ENCODE measurements at regions not wholly inside any gene's neighbourhood (a gene's known extent, or its start where the extent isn't known, plus 50 kb on each side); places are given as distances from the start of the nearest gene placed in this dataset.

DNA sequence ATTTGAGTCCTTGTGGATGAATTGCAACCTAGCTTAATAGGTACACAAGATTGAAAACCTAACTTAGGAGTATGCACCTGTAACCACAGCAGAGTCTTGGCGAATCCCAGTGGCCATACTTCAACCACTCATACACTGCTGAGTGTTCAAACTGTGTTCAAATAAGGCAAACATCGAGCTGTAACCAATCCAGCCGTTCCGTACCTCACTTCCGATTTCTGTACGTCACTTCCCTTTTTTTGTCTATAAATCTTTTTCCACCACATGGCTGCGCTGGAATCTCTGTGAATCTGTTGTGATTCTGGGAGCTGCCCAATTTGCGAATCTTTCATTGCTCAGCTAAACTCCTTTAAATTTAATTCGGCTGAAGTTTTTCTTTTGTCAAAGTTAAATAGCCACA lies 190.6 kb downstream of the MAF start:
- FAIRE-seq (no peak), DNase-seq (ENCODE audit: insufficient read length, low spot score) (no peak)

DNA sequence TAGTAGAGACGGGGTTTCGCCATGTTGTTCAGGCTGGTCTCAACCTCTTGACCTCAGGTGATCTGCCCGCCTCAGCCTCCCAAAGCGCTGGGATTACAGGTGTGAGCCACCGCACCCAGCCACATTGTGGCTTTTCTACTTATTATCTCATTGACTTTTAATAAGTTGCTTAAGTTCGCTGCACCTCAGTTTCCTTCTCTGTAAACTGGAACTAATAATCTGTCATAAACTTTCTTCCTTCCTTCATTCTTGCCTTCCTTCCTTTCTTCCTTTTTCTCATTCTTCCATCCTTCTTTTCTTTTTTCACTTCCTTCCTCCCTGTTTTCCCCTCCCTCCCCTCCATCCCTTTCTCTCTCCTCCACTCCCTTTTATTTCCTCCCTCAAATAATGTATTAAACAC lies 192.2 kb downstream of the MAF start:
- no peak for FAIRE-seq
- DNase-seq (ENCODE audit: insufficient read length, low spot score): no peak

DNA sequence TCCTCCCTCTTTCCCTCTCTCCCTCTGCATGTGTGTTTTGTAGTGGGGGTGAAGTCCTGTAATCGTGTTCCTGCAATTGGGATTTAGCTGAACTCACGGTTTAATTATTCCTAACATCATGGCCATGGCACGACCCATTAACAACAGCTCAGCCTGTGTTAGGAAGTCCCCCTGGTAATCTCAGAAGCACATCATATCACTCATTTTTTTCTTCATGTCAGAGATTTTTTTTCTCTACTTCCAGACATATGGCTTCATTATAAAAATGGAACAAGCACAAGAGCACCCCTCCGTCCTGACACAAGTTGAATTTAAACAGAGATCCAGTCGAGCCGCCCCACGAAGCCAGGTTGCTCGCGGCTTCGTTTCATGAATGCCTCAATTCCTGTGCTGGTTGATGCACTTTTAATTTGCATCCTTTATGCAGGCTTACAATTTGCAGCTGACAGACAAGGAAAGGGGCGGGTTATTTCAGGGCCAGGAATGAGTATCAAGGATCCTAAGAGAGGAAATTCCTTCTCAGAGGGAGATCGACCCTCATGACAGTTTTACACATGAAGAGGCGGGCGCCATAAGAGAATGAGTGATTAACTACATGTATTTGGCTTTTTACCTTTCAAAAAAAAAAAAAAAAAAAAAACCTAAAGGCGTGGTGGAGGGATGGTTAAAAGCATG lies 192.9 kb downstream of the MAF start:
- FAIRE-seq (no peak), DNase-seq (ENCODE audit: insufficient read length, low spot score) (no peak)

DNA sequence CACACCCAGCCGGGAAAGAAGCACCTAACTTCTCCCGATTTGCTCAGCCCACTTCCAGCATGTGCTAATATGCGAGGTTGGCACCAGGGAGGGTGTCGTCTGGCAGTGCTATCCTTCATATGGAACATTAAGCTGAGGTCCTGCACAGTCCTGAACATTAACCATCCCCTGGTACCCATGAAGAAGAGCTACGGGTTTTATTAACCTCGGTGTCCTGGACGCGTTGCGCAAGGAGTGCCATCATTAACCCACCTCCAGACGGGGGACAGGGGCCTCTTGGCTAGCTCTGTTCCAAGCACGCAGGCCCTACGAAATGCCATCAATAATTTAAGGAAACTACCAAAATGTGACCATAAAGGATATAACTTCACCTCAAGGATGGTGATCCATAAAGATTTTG lies 193.5 kb downstream of the MAF start:
- FAIRE-seq: no peak
- DNase-seq (ENCODE audit: insufficient read length, low spot score): no peak

DNA sequence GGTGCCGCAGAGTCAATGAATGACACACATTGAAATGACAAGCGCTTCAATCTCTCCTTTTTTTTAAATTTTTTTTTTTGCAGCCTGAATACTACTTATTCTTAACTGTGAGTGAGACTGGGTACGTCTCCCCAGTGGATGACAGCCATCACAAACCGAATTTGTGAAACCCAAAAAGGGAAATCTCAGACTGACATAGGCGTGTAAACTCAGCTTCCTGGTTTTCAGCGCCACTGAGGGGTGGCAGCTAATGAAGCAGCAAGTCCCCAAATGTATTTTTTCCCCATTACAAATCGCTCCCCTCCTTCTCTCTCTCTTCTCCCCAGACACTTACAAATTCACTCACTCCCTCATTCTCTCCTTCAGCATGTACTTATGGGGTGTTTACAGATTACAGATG lies 196.0 kb downstream of the MAF start:
- DNase-seq (ENCODE audit: insufficient read length, low spot score) (no peak), FAIRE-seq (no peak)

DNA sequence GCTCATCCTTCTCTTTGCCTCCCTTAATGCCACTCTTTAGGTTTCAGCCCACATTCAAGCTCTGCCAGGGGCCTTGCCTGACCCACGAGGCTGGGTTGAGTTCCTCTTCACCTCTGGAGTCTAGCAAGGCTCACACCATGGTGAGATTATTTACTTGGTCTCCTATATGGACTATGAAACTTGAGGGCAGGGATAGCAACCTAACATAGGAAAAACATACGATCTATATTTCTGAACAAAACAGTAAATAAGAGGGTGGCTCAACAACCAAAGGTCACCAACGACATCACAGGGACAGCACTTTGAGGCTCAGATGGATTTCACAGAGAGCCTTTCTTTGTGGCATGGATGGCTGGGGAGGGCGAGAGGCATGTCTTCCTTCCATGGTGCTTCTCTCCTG lies 197.0 kb downstream of the MAF start:
- FAIRE-seq: no peak

DNA sequence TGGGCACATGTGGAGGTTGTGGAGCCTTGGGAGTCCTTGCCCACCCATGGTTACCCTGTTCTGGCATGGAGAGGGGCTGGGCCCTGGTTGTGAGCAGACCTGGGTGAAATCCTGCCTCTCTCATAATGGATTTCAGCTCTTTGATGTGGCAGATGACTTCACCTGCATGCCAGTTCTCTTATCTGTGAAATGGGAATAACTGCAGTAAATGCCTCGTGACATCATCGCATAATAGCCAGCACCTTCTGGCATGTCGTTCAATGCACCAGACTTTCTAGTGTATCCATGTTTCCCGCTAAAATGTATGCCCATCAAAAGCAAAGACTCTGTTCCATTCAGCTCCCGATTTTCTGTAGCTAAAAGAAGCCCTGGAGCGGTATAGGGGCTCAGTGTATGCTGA lies 197.6 kb downstream of the MAF start:
- FAIRE-seq (no peak), DNase-seq (ENCODE audit: insufficient read length, low spot score) (no peak)

More for the DNA sequence above, 197.0 kb downstream of the MAF start:
- no peak for DNase-seq (ENCODE audit: insufficient read length, low spot score)

DNA sequence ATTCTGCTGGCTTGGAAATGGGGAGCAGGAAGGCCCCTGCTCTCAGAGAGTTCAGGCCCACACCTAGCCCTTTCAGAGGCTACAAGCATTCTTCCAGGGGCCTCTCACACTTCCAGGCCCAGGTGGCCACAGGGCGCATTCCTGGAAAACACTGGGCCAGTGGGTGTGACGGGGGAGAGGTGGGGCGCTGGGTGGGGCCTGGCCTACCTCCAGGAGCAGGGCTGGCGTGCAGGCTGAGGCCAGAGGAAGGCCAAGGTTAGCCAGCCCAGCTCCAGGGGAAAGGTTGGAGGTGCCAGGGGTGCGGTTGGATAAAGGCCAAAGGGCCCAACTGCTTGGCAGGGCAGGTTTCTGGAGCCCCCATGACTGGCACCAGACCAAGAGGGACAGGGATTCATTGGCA lies 198.2 kb downstream of the MAF start:
- FAIRE-seq (no peak), DNase-seq (ENCODE audit: insufficient read length, low spot score) (no peak)

DNA sequence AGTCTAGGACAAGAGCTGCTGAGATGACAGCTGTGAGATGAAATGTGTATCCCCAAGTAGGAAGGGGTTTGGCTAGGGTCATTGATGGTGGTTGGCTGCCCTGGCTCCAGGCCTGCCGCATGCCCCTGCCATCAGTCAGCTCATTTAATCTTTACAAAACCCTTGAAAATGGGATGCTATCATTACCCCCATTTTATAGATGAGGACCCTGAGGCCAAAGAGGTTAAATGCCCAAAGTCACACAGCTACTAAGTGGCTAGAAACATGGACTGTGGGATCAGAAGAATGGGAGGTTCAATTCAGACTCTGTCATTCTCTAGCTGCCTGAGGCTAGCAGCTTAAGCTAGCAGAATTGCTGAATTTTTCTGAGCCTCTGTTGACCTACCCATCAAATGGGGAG lies 198.8 kb downstream of the MAF start:
- DNase-seq (ENCODE audit: insufficient read length, low spot score) (no peak), FAIRE-seq (no peak)

DNA sequence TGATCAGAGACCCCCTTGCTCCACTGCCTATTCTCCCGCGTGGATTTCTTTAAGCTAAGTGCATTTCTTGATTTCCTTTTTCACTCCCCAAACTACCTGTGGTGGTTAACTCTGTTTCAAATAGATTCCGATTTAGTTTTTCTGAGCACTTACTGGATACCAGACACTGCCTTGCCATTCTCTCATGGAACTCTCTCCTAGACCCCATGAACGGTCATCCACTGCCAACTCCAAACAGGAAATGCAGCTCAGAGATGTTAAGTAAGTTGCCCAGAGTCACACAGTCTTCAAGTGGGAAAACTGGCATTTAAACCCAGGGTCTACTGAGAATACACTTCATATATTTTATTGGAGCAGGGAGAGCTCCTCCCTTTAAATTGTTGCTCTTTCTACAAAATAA lies 199.4 kb downstream of the MAF start:
- no peak for DNase-seq (ENCODE audit: insufficient read length, low spot score)
- no peak for FAIRE-seq

DNA sequence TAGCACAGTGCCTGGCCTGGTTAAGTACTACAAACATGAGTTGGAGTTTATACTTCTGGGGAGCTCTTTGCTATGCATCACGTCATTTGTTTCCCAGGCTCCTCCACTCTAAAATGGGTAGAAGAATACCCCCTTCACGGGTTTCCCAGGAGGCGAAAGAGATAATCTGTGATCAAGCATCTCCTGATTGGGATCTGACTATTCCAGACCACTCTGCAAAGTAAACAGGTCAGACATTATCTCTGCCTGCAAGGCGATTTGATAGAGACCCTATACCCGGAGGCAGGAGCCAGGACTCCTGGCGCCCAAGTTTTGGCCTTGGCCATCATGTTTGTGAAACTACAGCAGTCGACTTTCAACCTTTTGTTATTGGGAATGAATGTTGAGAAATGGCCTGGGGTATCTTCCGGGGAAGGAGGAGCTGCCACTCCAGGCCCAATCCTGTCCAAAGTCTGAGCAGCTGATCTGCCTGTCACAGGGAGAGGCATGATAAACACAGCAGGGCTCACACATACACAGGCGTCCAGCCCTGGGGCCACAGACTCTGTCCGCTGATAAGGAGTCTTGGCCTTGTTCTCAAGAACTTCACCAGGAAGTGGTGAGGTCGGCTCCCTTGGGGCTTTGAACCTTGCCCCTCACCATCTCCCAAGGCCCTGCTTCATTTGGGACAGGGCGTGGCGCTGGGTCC lies 199.9 kb downstream of the MAF start:
- no peak for FAIRE-seq
- no peak for DNase-seq (ENCODE audit: insufficient read length, low spot score)

DNA sequence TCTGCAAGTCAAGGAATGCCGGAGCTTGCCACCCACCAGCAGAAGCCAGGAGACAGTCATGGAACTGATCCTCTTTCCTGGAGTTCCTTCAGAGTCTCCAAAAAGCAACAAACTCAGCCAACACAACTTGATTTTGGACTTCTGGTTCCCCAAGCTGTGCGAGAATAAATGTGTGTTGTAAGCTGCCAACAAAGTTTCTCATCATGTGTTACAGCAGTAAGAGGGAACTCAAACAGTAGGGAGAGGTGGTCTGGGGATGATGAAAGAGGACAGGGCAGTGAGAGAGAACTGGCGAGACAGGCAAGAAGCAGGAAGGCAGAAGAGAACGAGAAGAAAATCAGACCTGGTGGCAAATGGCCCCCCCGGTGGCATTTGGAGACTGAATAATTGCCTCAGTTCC lies 204.9 kb downstream of the MAF start:
- no peak for DNase-seq (ENCODE audit: insufficient read length, low spot score)
- FAIRE-seq: no peak

DNA sequence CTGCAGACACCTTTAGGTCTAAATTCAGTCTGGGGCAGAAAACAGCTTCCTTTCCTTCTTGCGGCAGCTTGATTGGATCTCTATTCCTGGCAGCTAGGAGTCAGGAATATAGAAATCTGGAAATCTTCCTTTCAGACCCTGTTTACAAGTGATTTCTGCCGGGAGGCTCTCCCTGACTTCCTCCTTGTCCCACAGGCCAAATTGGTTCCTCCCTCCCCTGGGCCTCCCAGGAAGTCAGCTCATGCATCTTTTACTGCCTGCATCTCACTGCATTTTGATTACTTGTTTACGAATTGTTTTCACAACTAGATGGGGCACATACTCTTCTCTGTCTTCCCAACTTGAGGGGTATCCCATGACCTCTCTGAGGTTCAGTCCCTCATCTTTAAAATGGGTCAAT lies 206.3 kb downstream of the MAF start:
- DNase-seq (ENCODE audit: insufficient read length, low spot score) (no peak), FAIRE-seq (no peak)

DNA sequence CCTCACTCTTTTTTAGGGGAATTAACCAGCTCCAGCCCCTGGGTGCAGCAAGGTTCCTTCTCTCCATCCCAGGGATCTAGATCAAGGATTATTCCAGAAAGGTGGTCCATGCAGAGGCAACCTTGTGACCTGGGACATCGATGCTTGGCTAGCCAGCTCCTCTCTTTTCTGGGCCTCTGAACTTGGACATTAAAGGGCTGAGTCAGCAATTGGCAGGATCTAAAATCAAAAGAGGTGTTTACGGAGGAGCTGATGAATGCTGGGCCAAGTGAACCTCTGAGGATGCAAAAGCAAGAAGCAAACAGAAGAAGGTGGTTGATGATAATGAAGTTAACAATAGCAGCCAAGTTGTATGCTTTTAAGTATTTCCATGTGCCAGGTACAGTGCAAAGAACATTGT lies 207.0 kb downstream of the MAF start:
- DNase-seq (ENCODE audit: insufficient read length, low spot score) (no peak), FAIRE-seq (no peak)

DNA sequence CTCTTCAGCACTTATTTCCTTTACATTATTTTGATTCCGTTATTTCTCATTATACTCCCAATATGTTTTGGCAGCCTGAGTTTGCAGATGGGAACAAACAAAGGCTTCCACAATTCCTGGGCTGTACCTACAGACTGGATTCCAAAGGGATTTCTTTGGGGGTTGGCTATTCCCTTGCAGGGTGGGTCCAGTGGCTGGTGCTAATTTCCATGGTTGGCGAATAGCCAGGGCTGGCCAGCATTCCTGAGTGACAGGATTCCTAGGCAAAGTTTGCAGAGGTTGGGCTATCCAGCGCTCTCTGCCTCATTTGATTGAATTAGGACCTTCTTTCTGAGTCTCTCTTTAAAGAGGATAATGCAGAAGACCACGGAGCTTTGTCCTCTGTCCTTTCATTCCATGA lies 207.4 kb downstream of the MAF start:
- no peak for DNase-seq (ENCODE audit: insufficient read length, low spot score)
- no peak for FAIRE-seq

DNA sequence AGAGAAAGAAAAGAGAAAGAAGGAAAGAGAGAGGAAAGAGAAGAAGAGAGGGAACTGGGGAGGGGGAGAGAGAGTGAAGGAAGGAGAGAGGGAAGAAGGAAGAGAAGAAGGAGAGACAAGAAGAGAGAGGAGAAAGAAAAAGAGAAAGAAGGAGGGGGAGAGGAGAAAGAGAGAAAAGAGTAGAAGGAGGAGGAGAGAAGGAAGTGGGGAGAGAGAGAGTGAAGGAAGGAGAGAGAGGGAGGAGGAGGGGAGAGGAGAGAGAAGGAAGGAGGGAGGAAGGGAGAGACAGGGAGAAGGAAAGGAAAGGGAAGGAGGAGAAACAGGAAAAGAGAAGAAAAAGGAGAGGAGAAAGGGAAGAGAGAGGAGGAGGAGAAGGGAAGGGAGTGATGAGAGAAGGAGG lies 208.5 kb downstream of the MAF start:
- FAIRE-seq: no peak

DNA sequence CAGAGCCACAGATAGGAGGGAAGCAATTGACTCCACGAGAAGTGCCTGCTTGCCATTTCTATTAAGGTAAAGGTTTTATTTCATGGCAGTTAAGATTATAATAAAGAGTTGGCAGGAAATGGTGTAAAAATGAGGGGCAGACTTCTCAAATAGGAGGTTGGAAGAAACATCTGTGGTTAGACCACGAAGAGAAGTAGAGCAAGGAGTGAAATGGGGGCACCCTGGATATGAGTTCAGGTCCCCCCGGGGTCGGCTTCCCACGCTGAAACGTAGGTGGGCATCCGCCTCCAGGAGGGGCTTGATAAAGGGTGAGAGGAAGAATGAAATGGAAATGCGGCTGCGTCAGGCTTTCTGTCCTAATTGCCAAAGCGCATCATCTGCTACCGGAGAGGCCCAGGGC lies 209.1 kb downstream of the MAF start:
- no peak for DNase-seq (ENCODE audit: insufficient read length, low spot score)
- FAIRE-seq: no peak

More for the DNA sequence above, 208.5 kb downstream of the MAF start:
- DNase-seq (ENCODE audit: insufficient read length, low spot score): no peak

DNA sequence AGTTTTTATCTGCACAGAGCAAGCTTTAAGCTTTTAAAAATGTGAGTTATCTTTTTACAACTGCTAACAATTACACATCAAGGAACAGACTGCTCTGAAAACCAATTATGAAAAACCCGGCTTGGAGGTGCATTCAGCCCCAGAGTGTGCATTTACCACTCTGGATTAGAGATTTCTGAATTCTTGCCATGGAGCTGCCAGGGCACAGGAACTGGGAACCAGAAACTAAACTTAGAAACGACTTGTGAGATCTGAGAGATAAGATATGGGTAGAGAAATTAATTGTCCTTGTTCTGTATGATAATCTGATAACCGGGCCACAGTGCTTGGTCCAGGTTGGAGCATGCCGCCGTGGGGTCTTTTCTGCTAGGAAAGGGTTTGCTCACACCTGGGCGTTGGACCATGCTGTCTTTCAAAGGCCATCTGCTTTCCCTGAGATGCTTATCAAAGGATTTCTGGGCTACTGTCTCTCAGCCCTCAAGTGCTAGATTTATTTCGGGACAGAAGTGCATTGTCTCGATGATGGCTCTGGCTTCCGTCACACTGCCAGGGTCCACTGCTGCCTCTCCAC lies 210.0 kb downstream of the MAF start:
- FAIRE-seq: no peak
- DNase-seq (ENCODE audit: insufficient read length, low spot score): no peak

DNA sequence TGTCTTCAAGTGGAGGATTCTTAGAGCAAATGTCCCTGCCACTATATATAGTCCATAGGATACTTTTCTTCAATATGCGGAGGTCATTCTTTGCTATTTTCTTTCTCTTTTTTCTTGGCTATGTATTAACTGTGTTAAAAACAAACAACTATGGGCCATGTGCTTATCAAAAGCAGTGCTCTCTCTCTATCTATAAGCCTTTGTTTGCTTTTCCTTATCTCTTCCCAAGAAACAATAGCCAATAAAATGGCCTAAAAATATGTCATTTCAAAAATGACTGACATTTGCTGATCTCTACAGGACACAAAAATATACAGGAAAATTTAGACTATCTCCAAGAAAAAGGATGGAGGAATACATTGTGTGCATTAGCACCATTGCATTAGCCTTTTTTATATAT lies 212.1 kb downstream of the MAF start:
- FAIRE-seq (no peak), DNase-seq (ENCODE audit: insufficient read length, low spot score) (no peak)

DNA sequence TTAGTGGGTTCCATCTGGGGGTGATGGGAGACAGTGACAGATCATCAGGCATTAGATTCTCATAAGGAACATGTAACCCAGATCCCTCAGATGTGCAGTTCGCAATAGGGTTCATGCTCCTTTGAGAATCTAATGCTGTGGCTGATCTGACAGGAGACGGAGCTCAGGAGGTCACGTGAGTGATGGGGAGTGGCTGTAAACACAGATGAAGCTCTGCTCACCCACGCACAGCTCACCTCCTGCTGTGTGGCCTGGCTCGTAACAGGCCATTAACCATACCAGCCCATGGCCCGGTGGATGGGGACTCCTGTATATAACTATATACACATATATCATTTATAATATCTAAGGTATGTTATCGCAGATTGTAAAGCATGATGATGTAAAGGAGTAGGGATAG lies 214.2 kb downstream of the MAF start:
- no peak for FAIRE-seq
- no peak for DNase-seq (ENCODE audit: insufficient read length, low spot score)

DNA sequence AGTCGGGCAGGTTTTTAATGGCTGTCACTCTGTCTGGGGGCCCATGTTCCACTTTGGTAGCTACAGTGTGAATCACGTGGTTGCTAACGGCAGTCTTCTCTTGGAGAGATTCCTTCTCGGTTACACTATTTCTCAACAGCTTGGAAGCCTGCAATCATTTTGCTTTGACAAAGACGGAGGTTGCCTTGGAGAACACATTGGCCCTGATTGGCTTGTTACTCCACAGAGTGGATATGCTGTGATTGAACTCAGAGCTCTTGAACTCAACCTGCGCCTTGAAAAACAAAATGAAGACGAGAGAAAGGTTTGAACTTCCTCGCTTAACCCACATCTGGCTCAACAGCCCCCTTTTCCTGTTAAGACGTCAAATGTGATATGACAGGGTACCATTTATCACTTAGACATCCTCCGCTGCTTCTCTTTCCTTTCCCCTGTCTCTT lies 218.9 kb downstream of the MAF start:
- FAIRE-seq: no peak
- no peak for DNase-seq (ENCODE audit: insufficient read length, low spot score)

DNA sequence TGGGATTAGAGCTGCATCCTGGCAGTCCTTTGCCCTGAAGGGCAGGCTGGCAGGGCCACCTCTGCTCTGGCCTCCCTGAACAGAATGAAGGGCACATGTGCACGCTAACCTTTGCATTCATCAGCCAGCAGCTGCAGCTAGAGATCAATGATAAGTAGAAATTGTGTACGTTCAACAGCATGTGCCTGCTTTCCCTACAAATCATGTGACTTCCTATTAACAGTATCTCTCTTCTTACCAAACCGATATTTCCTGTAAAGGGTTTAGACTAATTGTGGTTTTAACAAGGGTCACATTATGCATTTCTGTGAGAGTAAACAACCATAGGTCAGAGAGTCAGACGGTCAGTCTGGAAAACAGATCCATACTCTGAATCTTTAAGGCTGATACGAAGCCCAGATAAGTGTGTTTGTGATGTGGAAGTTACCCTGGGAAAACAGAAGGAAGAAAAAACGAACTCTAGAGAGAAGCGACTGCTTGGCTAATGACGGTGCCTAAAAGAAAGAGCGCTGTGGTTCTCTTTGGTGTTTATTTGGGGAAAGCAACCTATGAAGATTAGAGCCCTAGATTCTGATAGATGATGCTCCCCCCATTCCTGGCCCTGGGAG lies 219.4 kb downstream of the MAF start:
- DNase-seq (ENCODE audit: insufficient read length, low spot score) (no peak), FAIRE-seq (no peak)

All from HTR-8/SVneo (cell line).